ENCODE measurements at regions not wholly inside any gene's neighbourhood (a gene's known extent, or its start where the extent isn't known, plus 50 kb on each side); places are given as distances from the start of the nearest gene placed in this dataset.
A peak's percentile ranks its signal among the peaks of the same experiment; 100 is the strongest.

GRCh38 chr3:23112491-23112890 lies 90.6 kb upstream of the UBE2E2 start:
- H3K4me3 ChIP-seq (ENCODE audit: low read length) = no peak overlapping the region
- Mint-ChIP-seq H3K4me3 (no peak overlapping the region), H3K9me3 (peaks cover 0 to 2% (median 0%) of the 10 kb centered on the region in 11 donors), H3K27ac (no peak overlapping the region), H3K27me3 (peaks cover 0 to 18% (median 5%) of the 10 kb centered on the region in 5 donors), H3K4me1 (peaks cover 0 to 4% (median 3%) of the 10 kb centered on the region in 7 donors), H3K36me3 (no peaks in the 10 kb centered on the region)
- CTCF ChIA-PET = no interaction called here
- no peaks in the 10 kb centered on the region for H3K4me1 ChIP-seq (ENCODE audit: control insufficient read depth in 2 of 2, insufficient read depth in 2 of 2, low read length in 2 of 2)
- H3K36me3 ChIP-seq (ENCODE audit: control insufficient read depth in 2 of 3, insufficient read depth in 3 of 3, low read length in 3 of 3) = no peaks in the 10 kb centered on the region
- H3K27ac ChIP-seq (ENCODE audit: low read depth, low read length) = no peak overlapping the region
- no peaks in the 10 kb centered on the region for H3K9me3 ChIP-seq (ENCODE audit: control insufficient read depth in 2 of 3, low read length in 3 of 3)
- intact Hi-C loops (cut with micrococcal nuclease) = no loop called here
- H3K27me3 ChIP-seq (ENCODE audit: control insufficient read depth in 2 of 2, insufficient read depth in 2 of 2, low read length in 2 of 2) = no peaks in the 10 kb centered on the region
- POLR2A ChIA-PET = no interaction called here
- DNase-seq (no peak), ATAC-seq (peak; percentile 58)

GRCh38 chr3:23113455-23114171 lies 89.5 kb upstream of the UBE2E2 start:
- ATAC-seq (peak; percentile 85), DNase-seq (no peak)
- no peak overlapping the region for H3K27ac ChIP-seq (ENCODE audit: low read depth, low read length)
- no peaks in the 10 kb centered on the region for H3K4me1 ChIP-seq (ENCODE audit: control insufficient read depth in 2 of 2, insufficient read depth in 2 of 2, low read length in 2 of 2)
- intact Hi-C loops (cut with micrococcal nuclease) = no loop called here
- no peak overlapping the region for H3K4me3 Mint-ChIP-seq
- H3K27me3 ChIP-seq (ENCODE audit: control insufficient read depth in 2 of 2, insufficient read depth in 2 of 2, low read length in 2 of 2) = no peaks in the 10 kb centered on the region
- H3K4me3 ChIP-seq (ENCODE audit: low read length) = no peak overlapping the region
- H3K36me3 Mint-ChIP-seq = no peaks in the 10 kb centered on the region
- POLR2A ChIA-PET = no interaction called here
- no peak overlapping the region for H3K27ac Mint-ChIP-seq
- CTCF ChIA-PET = no interaction called here
- peaks cover 0 to 2% (median 0%) of the 10 kb centered on the region in 11 donors for H3K9me3 Mint-ChIP-seq
- H3K9me3 ChIP-seq (ENCODE audit: control insufficient read depth in 2 of 3, low read length in 3 of 3) = no peaks in the 10 kb centered on the region
- peaks cover 0 to 4% (median 3%) of the 10 kb centered on the region in 7 donors for H3K4me1 Mint-ChIP-seq
- H3K36me3 ChIP-seq (ENCODE audit: control insufficient read depth in 2 of 3, insufficient read depth in 3 of 3, low read length in 3 of 3) = no peaks in the 10 kb centered on the region
- H3K27me3 Mint-ChIP-seq = peaks cover 0 to 25% (median 7%) of the 10 kb centered on the region in 5 donors

GRCh38 chr3:23114432-23114831 lies 88.7 kb upstream of the UBE2E2 start:
- ChIA-PET CTCF (no interaction called here), POLR2A (interaction anchor here (0.6 kb wide), 1 partner anchor 20 kb away, joined by 3 read pairs; no protein-coding TSS in a partner anchor)
- Mint-ChIP-seq H3K27me3 (peaks cover 3 to 21% (median 6%) of the 10 kb centered on the region in 5 donors), H3K4me3 (no peak overlapping the region), H3K9me3 (peaks cover 0 to 2% (median 0%) of the 10 kb centered on the region in 11 donors), H3K4me1 (peaks cover 0 to 4% (median 3%) of the 10 kb centered on the region in 7 donors), H3K27ac (no peak overlapping the region), H3K36me3 (no peaks in the 10 kb centered on the region)
- no peak overlapping the region for H3K4me3 ChIP-seq (ENCODE audit: low read length)
- no peak for DNase-seq
- no peak overlapping the region for H3K27ac ChIP-seq (ENCODE audit: low read depth, low read length)
- no peaks in the 10 kb centered on the region for H3K4me1 ChIP-seq (ENCODE audit: control insufficient read depth in 2 of 2, insufficient read depth in 2 of 2, low read length in 2 of 2)
- intact Hi-C loops (cut with micrococcal nuclease) = no loop called here
- H3K9me3 ChIP-seq (ENCODE audit: control insufficient read depth in 2 of 3, low read length in 3 of 3) = no peaks in the 10 kb centered on the region
- H3K27me3 ChIP-seq (ENCODE audit: control insufficient read depth in 2 of 2, insufficient read depth in 2 of 2, low read length in 2 of 2) = no peaks in the 10 kb centered on the region
- no peak for ATAC-seq
- no peaks in the 10 kb centered on the region for H3K36me3 ChIP-seq (ENCODE audit: control insufficient read depth in 2 of 3, insufficient read depth in 3 of 3, low read length in 3 of 3)

- ATAC-seq (no peak), DNase-seq (no peak)
- Mint-ChIP-seq H3K27me3 (peaks cover 0 to 21% (median 7%) of the 10 kb centered on the region in 5 donors), H3K4me1 (peaks cover 0 to 4% (median 3%) of the 10 kb centered on the region in 7 donors), H3K36me3 (no peaks in the 10 kb centered on the region), H3K9me3 (peaks cover 0 to 2% (median 0%) of the 10 kb centered on the region in 11 donors), H3K27ac (no peak overlapping the region), H3K4me3 (no peak overlapping the region)
- ChIA-PET CTCF (no interaction called here), POLR2A (no interaction called here)
- intact Hi-C loops (cut with micrococcal nuclease) = no loop called here
- no peaks in the 10 kb centered on the region for H3K27me3 ChIP-seq (ENCODE audit: control insufficient read depth in 2 of 2, insufficient read depth in 2 of 2, low read length in 2 of 2)
- H3K27ac ChIP-seq (ENCODE audit: low read depth, low read length) = no peak overlapping the region
- no peak overlapping the region for H3K4me3 ChIP-seq (ENCODE audit: low read length)
- no peaks in the 10 kb centered on the region for H3K36me3 ChIP-seq (ENCODE audit: control insufficient read depth in 2 of 3, insufficient read depth in 3 of 3, low read length in 3 of 3)
- H3K9me3 ChIP-seq (ENCODE audit: control insufficient read depth in 2 of 3, low read length in 3 of 3) = no peaks in the 10 kb centered on the region
- no peaks in the 10 kb centered on the region for H3K4me1 ChIP-seq (ENCODE audit: control insufficient read depth in 2 of 2, insufficient read depth in 2 of 2, low read length in 2 of 2)
Observed at GRCh38 chr3:23115171-23115877, 87.8 kb upstream of the UBE2E2 start.

- Mint-ChIP-seq H3K9me3 (peaks cover 0 to 2% (median 0%) of the 10 kb centered on the region in 11 donors), H3K36me3 (no peaks in the 10 kb centered on the region), H3K27ac (no peak overlapping the region), H3K27me3 (peaks cover 0 to 21% (median 10%) of the 10 kb centered on the region in 5 donors), H3K4me1 (peaks cover 0 to 4% (median 3%) of the 10 kb centered on the region in 7 donors), H3K4me3 (no peak overlapping the region)
- CTCF ChIA-PET = no interaction called here
- H3K36me3 ChIP-seq (ENCODE audit: control insufficient read depth in 2 of 3, insufficient read depth in 3 of 3, low read length in 3 of 3) = no peaks in the 10 kb centered on the region
- ATAC-seq (no peak), DNase-seq (no peak)
- H3K27me3 ChIP-seq (ENCODE audit: control insufficient read depth in 2 of 2, insufficient read depth in 2 of 2, low read length in 2 of 2) = no peaks in the 10 kb centered on the region
- H3K27ac ChIP-seq (ENCODE audit: low read depth, low read length) = no peak overlapping the region
- H3K4me3 ChIP-seq (ENCODE audit: low read length) = no peak overlapping the region
- intact Hi-C loops (cut with micrococcal nuclease) = no loop called here
- POLR2A ChIA-PET = no interaction called here
- H3K9me3 ChIP-seq (ENCODE audit: control insufficient read depth in 2 of 3, low read length in 3 of 3) = no peaks in the 10 kb centered on the region
- H3K4me1 ChIP-seq (ENCODE audit: control insufficient read depth in 2 of 2, insufficient read depth in 2 of 2, low read length in 2 of 2) = no peaks in the 10 kb centered on the region
Observed at GRCh38 chr3:23116081-23116837, 86.9 kb upstream of the UBE2E2 start.

- Histone ChIP-seq H3K36me3 (ENCODE audit: control insufficient read depth in 2 of 3, insufficient read depth in 3 of 3, low read length in 3 of 3) (no peaks in the 10 kb centered on the region), H3K4me1 (ENCODE audit: control insufficient read depth in 2 of 2, insufficient read depth in 2 of 2, low read length in 2 of 2) (no peaks in the 10 kb centered on the region), H3K9me3 (ENCODE audit: control insufficient read depth in 2 of 3, low read length in 3 of 3) (no peaks in the 10 kb centered on the region), H3K27me3 (ENCODE audit: control insufficient read depth in 2 of 2, insufficient read depth in 2 of 2, low read length in 2 of 2) (no peaks in the 10 kb centered on the region), H3K27ac (ENCODE audit: low read depth, low read length) (no peak overlapping the region), H3K4me3 (ENCODE audit: low read length) (no peak overlapping the region)
- ChIA-PET POLR2A (no interaction called here), CTCF (no interaction called here)
- Mint-ChIP-seq H3K27me3 (peaks cover 0 to 21% (median 10%) of the 10 kb centered on the region in 5 donors), H3K9me3 (peaks cover 0 to 2% (median 0%) of the 10 kb centered on the region in 11 donors), H3K27ac (no peak overlapping the region), H3K4me3 (no peak overlapping the region), H3K4me1 (peaks cover 0 to 4% (median 3%) of the 10 kb centered on the region in 7 donors), H3K36me3 (no peaks in the 10 kb centered on the region)
- DNase-seq (no peak), ATAC-seq (no peak)
- intact Hi-C loops (cut with micrococcal nuclease) = no loop called here
Observed at GRCh38 chr3:23117856-23118255, 85.3 kb upstream of the UBE2E2 start.

All from naive thymus-derived CD4-positive, alpha-beta T cell (primary cell).